A673 (cell line): ENCODE measurements at regions not wholly inside any gene's neighbourhood (a gene's known extent, or its start where the extent isn't known, plus 50 kb on each side); places are given as distances from the start of the nearest gene placed in this dataset.
A peak's percentile ranks its signal among the peaks of the same experiment; 100 is the strongest.

Experiments
- BruUV-seq: library from RNA; stranded (reverse); fragments of 400-500 nt; replicated peaks from 2 replicates; lab custom pipeline; 2021; lab: Mats Ljungman, UMichigan
- CTCF ChIA-PET: fragments of 300-600 bp; sonication (Branson Sonifier 250); formaldehyde crosslinking; loops from one replicate; lab custom pipeline; 2022; ENCODE audit warnings: antibody characterized with exemption; lab: Charles Lee
- POLR2A ChIA-PET: fragments of 300-600 bp; sonication (Branson Sonifier 250); formaldehyde crosslinking; loops from one replicate; lab custom pipeline; 2022; ENCODE audit warnings: antibody characterized with exemption; ENCODE audit not compliant: low non-redundant PET; lab: Charles Lee
- DNase-seq: peaks from one replicate; pipeline ENCODE4 v3.0.0-alpha.2; 2015; ENCODE audit warnings: low spot score
- H3K27ac ChIP-seq: fragments of 200-600 bp; sonication (generic); 2 replicates; pipeline ENCODE4 v1.5.1; 2016; ENCODE audit warnings: mixed run types, low read depth, mild to moderate bottlenecking, mixed read lengths, antibody characterized with exemption, low read length; ENCODE audit not compliant: poor library complexity, severe bottlenecking
- H3K27me3 ChIP-seq: fragments of 200-600 bp; sonication (generic); replicated peaks from 2 replicates; pipeline ENCODE4 v1.6.1; 2017; ENCODE audit warnings: mixed run types, low read depth, mild to moderate bottlenecking, mixed read lengths, antibody characterized with exemption, low read length; ENCODE audit not compliant: insufficient read depth, poor library complexity
- H3K36me3 ChIP-seq: fragments of 200-600 bp; sonication (generic); 2 replicates; pipeline ENCODE4 v1.6.1; 2016; ENCODE audit warnings: mixed run types, mild to moderate bottlenecking, mixed read lengths, antibody characterized with exemption, low read length; ENCODE audit not compliant: insufficient read depth, poor library complexity, severe bottlenecking
- H3K4me1 ChIP-seq: fragments of 200-600 bp; sonication (generic); 2 replicates; pipeline ENCODE4 v1.6.1; 2017; ENCODE audit warnings: mixed run types, mild to moderate bottlenecking, mixed read lengths, antibody characterized with exemption, low read length; ENCODE audit not compliant: insufficient read depth, poor library complexity, severe bottlenecking
- H3K4me3 ChIP-seq: fragments of 200-600 bp; sonication (generic); 2 replicates; pipeline ENCODE4 v1.5.1; 2016; ENCODE audit warnings: low read depth, mixed run types, mild to moderate bottlenecking, mixed read lengths, low read length; ENCODE audit not compliant: poor library complexity, severe bottlenecking
- H3K9me3 ChIP-seq: fragments of 200-600 bp; sonication (generic); 2 replicates; pipeline ENCODE4 v1.6.1; 2016; ENCODE audit warnings: mixed run types, low read depth, mild to moderate bottlenecking, mixed read lengths, antibody characterized with exemption, low read length; ENCODE audit not compliant: poor library complexity, severe bottlenecking
- CTCF ChIP-seq: fragments of 300-800, 200-600 bp; sonication (generic); conservative IDR thresholded peaks from 2 replicates; pipeline ENCODE4 v1.5.1; 2017; ENCODE audit warnings: low read depth, mild to moderate bottlenecking, antibody characterized with exemption, low read length, moderate library complexity, mixed read lengths
- EZH2 ChIP-seq: fragments of 200-600 bp; sonication (generic); IDR thresholded peaks from 2 replicates; pipeline ENCODE4 v1.6.1; 2017; ENCODE audit warnings: borderline replicate concordance, low read depth, mild to moderate bottlenecking, mixed read lengths, antibody characterized with exemption, low read length; ENCODE audit not compliant: poor library complexity, severe bottlenecking
- intact Hi-C: fragments of 100-400 bp; cut with micrococcal nuclease; formaldehyde crosslinking; loops from one replicate; pipeline ENCODE4 v1.10.0; 2022; ENCODE audit not compliant: unreplicated experiment

- no peaks in the 10 kb centered on the region for H3K36me3 ChIP-seq
These were observed 84.7 kb upstream of the PHACTR3 start for GRCh38 chr20:59519707-59520014.

GRCh38 chr20:59520814-59521213 lies 83.5 kb upstream of the PHACTR3 start:
- CTCF ChIA-PET = no interaction called here
- TF ChIP-seq EZH2 (no peak), CTCF (no peak)
- no TSS peak for BruUV-seq
- H3K9me3 ChIP-seq = no peaks in the 10 kb centered on the region
- H3K4me1 ChIP-seq = no peaks in the 10 kb centered on the region
- H3K36me3 ChIP-seq = no peaks in the 10 kb centered on the region
- POLR2A ChIA-PET = no interaction called here
- H3K27ac ChIP-seq = no peak overlapping the region
- peaks cover 49% of the 10 kb centered on the region for H3K27me3 ChIP-seq
- intact Hi-C loops = no loop called here
- no peak overlapping the region for H3K4me3 ChIP-seq
- no peak for DNase-seq

More at GRCh38 chr20:59519707-59520014, 84.7 kb upstream of the PHACTR3 start:
- CTCF ChIA-PET = no interaction called here
- TF ChIP-seq EZH2 (no peak), CTCF (no peak)
- Histone ChIP-seq H3K4me1 (no peaks in the 10 kb centered on the region), H3K4me3 (no peak overlapping the region), H3K27me3 (peaks cover 45% of the 10 kb centered on the region), H3K9me3 (no peaks in the 10 kb centered on the region), H3K27ac (no peak overlapping the region)
- POLR2A ChIA-PET = no interaction called here
- BruUV-seq = no TSS peak
- DNase-seq = no peak
- intact Hi-C loops = loop anchor here (5.0 kb wide), 1 partner anchor 228 kb away; no protein-coding TSS in a partner anchor

- H3K36me3 ChIP-seq = no peaks in the 10 kb centered on the region
- no peaks in the 10 kb centered on the region for H3K9me3 ChIP-seq
- intact Hi-C loops = loop anchor here (1.0 kb wide), 1 partner anchor 10 kb away; no protein-coding TSS in a partner anchor
- DNase-seq = peak; percentile 75
- TF ChIP-seq EZH2 (no peak), CTCF (peak; percentile 91)
- H3K27me3 ChIP-seq = peaks cover 82% of the 10 kb centered on the region
- POLR2A ChIA-PET = no interaction called here
- H3K27ac ChIP-seq = no peak overlapping the region
- CTCF ChIA-PET = no interaction called here
- no TSS peak for BruUV-seq
- H3K4me1 ChIP-seq = no peaks in the 10 kb centered on the region
- H3K4me3 ChIP-seq = no peak overlapping the region
These were observed 78.7 kb upstream of the PHACTR3 start for GRCh38 chr20:59525500-59526241.
